Stimulated activated CD4-positive, alpha-beta T cell treated with anti-CD3 and anti-CD28 coated beads, Interleukin-12 subunit alpha, Interleukin-12 subunit beta, amount 100 ng/mL, for 48 hours (primary cell): ENCODE measurements at regions not wholly inside any gene's neighbourhood (a gene's known extent, or its start where the extent isn't known, plus 50 kb on each side); places are given as distances from the start of the nearest gene placed in this dataset.

ENCODE experiments used
- DNase-seq, 3 donors: peaks; one replicate each; pipeline ENCODE4 v3.0.0-alpha.2; 2020; ENCODE audit warnings: low read depth in 2 of 3, low spot score in 1 of 3

DNA sequence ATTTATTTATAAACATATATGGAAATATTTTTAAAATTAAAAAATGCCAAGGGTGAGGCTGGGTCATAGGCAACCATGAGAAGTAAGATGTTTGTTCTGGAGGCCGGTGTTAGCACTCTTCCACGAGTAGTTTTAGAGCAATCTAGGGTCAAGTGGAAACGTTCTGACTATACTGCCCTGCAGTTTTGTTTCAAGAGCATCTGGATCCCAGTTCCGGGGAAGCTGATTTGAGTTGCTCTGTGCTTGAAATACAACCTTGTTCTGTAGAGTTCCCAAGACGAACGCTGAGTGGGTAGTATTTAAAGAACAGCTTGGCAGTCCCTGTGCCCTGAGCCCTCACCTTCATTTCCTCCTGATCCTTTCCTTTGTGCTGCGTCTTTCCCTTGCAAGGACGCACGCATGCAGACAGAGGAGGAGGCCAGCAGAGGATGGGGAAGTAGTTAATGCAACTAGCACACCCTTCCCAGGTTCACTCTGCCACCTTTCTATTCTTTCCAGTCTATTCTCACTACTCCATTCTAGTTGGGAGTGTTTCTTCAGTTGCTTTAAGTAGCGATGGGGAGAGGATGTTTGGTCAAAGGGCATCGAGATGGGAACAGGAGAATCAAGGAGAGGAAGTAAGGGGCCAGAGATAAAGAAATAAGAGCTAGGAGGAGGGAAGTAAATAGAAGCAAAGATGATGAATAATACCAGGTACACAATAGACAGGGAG lies 68.3 kb upstream of the ZSWIM6 start:
- no peak for DNase-seq

DNA sequence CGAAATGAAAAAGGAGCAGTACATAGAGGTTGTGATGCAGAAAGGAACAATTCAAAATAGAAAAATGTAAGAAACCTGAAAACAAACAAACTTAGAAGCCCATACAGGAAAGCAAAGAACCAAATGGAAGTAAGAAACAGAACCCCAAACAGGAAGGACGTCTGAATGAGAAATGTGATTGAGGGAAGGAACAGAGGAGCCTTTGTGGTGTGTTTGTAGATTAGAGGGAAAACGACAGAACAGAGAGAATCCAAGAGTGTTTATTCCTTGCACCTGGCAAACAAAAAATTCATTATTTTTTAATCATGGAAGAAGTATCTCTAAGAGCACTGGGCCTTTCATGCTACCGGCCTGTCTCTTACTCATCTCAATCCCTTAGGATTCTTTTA lies 67.8 kb upstream of the ZSWIM6 start:
- DNase-seq: no peak

DNA sequence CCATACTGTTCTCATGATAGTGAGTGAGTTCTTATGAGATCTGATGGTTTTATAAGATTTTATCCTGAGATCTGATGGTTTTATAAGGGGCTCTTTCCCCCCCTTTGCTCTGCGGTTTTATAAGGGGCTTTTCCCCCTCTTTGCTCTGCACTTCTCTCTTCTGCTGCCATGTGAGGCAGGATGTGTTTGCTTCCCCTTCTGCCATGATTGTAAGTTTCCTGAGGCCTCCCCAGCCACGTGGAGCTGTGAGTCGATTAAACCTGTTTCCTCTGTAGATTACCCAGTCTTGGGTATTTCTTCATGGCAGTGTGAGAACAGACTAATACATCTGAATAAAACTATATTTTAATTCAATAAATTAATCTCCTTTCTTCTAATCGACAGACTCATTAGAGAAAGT lies 64.9 kb upstream of the ZSWIM6 start:
- DNase-seq: no peak

DNA sequence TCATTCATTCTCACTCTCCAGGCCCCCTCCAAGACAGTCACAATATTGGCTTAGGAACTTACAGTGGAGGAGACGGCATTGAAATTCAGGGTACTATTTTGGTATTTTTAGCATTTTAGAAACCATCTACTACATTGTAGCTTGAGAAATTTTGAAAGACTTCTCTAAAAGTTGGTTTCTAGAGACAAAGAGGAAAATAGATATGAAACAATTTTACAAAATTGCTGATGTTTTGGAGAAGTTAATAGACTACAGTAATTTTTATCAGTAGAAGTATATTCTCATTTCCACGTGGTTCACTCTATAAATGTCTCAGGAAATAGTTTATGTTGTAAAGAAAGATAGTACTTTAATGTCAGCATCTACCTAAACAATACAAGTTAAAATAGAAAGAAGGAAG lies 63.2 kb upstream of the ZSWIM6 start:
- no peak for DNase-seq

DNA sequence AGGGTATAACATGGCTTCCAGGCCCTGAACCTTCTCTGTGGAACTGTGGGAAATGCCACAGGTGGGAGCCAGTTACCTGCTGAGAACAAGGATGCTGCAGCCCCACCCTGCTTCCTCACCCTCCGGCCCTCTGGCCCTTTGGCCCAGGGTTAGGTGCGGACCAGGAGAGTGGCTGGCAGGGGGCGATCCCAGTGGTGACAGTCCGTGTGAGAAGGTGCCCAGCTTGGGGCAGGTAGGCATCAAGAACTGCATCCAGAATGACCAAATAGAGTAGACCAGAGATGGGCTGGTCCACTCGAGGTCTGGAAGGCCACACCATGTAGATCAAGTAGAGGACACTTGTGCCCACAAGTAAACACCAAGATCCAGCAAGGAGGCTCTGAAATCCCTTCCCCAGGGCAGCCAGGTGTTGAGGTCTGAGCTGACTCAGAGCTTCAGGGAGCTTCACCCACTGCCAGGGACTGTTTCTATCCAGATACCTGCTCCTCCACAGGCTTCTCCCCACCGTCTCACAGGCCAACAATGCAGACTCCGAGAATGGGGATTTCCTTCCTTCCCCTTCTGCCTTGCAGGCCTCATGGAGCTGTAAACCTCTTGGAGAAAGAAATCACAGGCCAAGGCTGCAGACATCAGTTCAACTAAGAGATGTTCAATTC lies 61.4 kb upstream of the ZSWIM6 start:
- DNase-seq: no peak

DNA sequence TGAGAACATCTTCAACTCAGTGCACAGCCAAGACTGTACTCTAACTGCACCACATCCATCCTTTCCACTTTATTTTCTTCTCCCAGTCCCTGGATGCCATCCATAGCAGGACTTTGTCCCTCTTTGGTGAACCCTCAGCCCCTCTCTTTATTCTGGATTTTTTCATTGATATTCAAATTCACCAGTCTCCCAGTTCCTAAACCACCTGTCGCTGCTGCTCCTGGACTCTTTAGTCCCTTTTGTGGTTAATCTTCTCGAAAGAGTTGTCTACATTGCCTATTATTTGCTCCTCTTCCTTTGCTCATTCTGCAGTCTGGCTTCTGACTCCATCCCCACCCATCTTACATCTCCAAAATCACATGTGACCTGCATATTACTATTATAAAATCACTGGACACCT lies 59.4 kb upstream of the ZSWIM6 start:
- no peak for DNase-seq

DNA sequence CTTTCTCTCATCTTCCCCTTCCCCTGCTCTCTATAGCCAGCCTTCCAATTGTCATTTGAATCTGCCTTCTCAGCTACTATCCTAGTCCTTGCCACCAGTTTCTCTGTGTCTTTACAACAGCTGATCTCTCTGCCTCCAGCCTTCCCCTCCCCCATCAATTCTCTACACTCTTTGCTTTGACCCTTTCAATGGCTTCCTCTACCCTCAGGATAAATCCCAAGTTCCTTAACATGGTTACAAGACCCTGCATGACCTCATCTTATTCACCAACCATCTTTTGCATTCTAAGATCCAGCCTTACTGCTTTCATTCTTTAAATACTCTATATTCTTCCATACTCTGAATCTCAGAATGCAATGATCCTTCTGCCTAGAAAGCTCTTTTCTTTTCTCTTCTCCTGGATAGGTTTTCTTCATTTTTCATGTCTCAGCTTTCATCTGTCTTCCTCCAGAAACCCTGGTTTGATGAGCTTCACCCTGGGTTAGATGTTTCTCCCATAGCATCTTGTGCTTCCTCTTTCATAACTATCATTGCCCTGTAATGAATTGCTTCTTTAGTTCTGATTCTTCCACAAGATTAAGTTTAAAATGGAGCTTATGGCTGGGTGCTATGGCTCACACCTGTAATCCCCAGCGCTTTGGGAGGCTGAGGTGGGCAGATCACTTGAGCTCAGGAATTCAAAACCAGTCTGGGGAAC lies 58.6 kb upstream of the ZSWIM6 start:
- no peak for DNase-seq

DNA sequence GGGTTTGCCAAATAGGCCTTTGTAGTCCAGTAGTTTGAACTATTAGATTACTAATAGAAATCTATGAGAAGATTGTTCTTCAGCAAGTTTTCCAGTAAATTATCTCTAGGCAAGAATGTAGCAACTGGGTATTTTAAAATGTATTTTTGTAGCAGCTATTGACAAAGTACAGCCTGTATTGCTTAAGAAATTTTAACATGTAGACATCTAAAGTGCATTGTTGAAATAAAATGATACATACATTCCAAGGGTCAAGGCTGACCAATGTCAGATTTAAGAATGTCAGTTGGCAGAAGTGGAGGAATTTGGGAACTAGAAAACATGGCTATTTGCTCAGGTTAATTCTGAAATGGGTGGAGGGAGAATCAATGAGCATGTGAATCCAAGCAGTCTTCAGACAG lies 57.5 kb upstream of the ZSWIM6 start:
- DNase-seq: no peak

DNA sequence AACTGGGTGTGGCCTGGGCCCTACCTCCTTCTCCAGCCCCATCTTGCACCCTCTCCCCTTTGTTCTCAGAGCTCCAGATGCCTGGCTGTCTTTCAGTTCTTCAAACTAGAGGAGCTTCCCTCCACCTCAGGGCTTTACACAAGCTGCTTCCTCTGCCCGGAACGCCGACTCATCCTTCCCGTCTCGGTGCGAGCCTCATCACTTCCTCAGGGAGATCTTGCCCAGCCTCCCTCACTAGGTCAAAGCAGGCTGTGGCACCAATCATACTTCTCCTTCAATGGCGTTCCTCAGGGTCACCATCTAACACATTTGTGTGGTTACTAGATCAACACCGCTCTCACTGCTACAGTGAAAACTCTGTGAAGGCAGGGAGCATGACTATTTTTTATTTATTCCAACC lies 56.2 kb upstream of the ZSWIM6 start:
- peak in 2 of 3 donors; percentile 24 to 25 for DNase-seq

DNA sequence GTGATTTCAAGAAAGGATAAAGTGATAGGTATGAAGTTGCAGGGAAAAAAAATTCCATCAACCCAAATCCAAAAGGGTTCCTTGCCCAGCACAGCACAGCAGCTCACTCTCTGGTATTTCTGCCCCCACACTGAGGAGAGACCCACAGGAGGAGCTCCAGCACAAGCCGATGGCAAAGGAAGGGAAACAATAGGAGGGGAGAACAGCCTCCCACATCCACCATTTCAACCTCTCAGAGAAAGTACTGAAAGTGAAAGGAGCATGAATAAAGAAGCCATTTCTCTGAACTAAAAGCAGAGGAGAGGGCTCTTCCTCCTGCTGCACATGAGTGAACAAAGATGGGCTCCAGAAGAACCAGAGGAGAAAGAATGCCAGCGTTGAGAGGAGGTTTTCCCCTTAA lies 54.9 kb upstream of the ZSWIM6 start:
- peak in 1 of 3 donors; percentile 12 for DNase-seq

DNA sequence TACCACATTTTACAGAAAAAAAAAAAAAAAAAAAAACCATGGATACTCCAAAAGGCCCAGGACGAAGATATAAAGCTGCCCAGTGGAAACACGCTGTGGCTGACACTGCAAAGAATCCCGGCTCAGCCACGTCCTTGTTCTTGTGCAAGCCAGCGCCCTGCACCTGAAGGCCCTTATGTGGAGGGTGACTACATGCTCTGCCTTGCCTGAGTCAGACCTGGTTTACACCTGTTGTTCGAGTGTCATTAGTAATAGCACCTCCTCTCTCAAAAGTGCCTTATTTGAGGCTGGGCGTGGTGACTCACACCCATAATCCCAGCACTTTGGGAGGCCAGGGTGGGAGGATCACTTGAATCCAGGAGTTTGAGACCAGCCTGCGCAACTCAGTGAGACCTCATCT lies 54.3 kb upstream of the ZSWIM6 start:
- DNase-seq: no peak

DNA sequence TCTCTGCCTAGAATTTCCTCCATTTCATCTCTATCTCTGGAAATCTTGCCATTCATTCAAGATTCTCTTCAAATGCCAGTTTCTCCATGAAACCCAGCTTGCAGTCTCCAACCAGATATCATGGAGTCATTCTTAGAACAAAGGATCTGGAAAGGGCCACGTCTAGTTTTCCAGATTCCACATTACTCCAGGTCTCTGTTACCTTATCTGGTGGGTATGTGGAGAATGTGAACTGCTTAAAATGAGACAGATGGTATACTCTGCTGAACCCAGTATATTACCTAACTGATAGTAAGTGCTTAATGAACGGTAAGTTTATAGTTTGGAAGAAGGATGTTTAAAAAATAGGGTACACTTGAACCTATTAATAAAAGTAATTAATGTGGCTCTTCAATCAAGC lies 52.3 kb upstream of the ZSWIM6 start:
- no peak for DNase-seq

DNA sequence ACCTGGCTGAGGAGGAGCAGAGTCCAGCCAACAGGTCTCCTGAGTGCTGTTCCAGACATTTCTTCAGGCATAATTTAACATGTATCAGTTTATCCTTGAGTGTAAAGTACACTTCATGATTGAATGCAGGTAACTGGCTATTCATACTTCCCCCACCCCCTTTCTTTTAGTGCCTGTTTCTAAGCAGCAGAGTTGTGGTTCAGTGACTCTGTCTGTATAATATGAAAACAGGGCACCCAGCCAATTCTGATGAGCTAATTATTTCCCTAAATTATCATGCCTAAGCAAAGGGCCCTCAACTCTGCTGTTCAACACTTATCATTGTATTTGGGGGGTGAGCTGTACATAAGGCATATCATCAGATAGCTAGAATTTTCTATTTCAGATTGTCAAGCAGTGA lies 51.9 kb upstream of the ZSWIM6 start:
- peak in 1 of 3 donors; percentile 50 for DNase-seq

DNA sequence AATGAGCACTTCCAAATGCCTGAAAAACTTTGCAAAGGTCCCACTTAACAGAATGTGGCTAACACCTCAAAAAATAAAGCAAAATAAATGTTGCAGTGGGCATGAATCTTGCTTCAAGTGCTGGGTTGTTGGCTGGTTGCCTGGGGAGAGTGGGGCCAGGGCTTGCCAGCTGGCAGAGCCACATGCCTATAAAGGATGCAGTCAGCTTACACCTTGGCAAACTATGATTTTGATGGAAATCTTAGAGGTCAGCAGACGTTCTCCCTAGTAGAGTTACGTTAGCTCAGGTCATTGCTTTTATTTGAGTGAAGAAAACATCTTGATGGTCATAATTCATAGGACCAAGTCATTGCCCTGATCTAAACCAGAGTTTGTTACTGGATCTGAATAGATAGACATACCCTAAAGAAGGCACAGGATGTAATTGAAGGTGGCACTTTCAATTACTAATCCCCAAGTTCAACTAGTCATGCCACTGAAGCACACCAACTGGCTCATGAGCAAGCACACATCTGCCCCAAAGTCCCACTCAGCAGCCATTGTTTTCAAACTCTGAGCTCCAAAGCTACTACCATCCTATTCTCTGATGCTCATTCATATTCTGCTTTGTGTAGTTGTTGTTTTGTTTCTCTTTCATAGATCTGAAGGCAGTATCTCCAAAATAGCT lies 51.2 kb upstream of the ZSWIM6 start:
- DNase-seq: no peak

DNA sequence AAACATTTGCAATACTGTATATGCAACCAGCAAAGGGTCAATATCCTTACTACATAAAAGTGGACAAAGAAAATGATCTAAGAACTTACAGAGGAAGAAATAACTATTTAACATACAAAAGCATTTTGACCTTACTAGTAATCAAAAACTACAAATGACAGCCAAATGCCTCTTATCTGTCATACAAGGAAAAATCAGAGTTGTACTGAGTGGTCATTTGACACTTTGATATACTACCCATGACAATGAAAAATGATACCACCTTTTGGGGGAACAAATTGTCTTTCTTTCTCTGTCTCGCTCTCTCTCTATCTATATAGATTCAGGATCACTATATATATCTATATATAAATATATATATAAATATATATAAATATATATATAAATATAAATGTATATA lies 50.4 kb upstream of the ZSWIM6 start:
- no peak for DNase-seq
